ENCODE measurements at regions not wholly inside any gene's neighbourhood (a gene's known extent, or its start where the extent isn't known, plus 50 kb on each side); places are given as distances from the start of the nearest gene placed in this dataset.

DNA sequence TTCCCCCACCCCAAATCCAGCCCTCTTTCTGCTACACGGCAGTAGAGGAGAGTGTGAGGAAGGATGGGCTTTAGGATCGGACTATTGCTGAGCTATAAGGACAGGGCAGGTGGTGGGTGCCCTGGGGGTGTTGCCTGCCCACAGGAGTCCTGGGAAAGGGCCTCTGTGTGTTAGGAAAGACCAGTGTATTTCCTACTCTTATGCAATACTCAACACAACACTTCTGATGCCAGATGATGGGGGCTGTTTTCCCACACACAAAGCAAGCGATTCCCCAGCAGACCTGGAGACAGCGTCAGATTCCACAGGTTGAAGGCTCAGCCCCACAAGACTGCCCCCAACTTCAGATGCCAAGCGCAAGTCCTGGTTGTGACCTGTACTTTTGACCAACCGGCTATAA lies 91.0 kb upstream of the LCLAT1 start:
- Mint-ChIP-seq H3K27ac (no peak overlapping the region), H3K9me3 (no peaks in the 10 kb centered on the region), H3K4me1 (peaks cover 6% of the 10 kb centered on the region), H3K27me3 (ENCODE audit: insufficient read depth) (no peaks in the 10 kb centered on the region), H3K4me3 (no peak overlapping the region), H3K36me3 (ENCODE audit: low read depth) (no peaks in the 10 kb centered on the region)
- TF ChIP-seq CTCF (conservative IDR thresholded peaks at IDR 0.05): no peak
- H3K4me3 ChIP-seq (ENCODE audit: low read length): no peak overlapping the region
- no peaks in the 10 kb centered on the region for H3K4me1 ChIP-seq (ENCODE audit: control insufficient read depth, insufficient read depth, low read length)
- WGBS, 2 experiments (ENCODE audit: insufficient coverage in 1 of 2, insufficient read length in 1 of 2): 94 to 96% methylated on average over 4 to 5 of the region's 6 CpGs
- H3K9ac ChIP-seq (ENCODE audit: extremely low read depth, low read length, poor library complexity, severe bottlenecking): no peak overlapping the region
- no peaks in the 10 kb centered on the region for H3K9me3 ChIP-seq (ENCODE audit: control insufficient read depth, low read length)
- no peak for DNase-seq
- no peak overlapping the region for H3K27ac ChIP-seq (ENCODE audit: low read depth, low read length)
- no peaks in the 10 kb centered on the region for H3K36me3 ChIP-seq (ENCODE audit: control insufficient read depth, insufficient read depth, low read length)
- no peaks in the 10 kb centered on the region for H3K27me3 ChIP-seq (ENCODE audit: control insufficient read depth, insufficient read depth, low read length, poor library complexity, severe bottlenecking)

DNA sequence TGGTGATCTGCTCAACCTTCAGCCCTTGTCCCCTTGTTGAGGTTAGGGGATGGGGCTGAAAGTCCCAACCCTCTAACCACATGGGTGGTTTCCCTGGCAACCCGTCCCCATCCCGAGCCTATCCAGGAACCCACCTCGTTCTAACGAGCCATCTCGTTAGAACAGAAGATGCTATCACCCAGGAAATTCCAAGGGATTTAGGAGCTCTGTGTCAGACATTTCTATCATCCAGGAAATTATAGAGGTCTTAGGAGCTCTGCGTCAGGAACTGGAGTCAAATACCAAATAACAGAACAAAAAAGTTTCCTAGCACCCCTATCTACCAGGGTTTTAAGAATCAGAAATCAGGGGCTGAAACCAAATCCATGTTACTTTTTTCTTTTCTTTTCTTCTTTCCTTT lies 90.3 kb upstream of the LCLAT1 start:
- Histone ChIP-seq H3K9me3 (ENCODE audit: control insufficient read depth, low read length) (no peaks in the 10 kb centered on the region), H3K4me1 (ENCODE audit: control insufficient read depth, insufficient read depth, low read length) (no peaks in the 10 kb centered on the region), H3K4me3 (ENCODE audit: low read length) (no peak overlapping the region), H3K27me3 (ENCODE audit: control insufficient read depth, insufficient read depth, low read length, poor library complexity, severe bottlenecking) (no peaks in the 10 kb centered on the region), H3K36me3 (ENCODE audit: control insufficient read depth, insufficient read depth, low read length) (no peaks in the 10 kb centered on the region), H3K9ac (ENCODE audit: extremely low read depth, low read length, poor library complexity, severe bottlenecking) (no peak overlapping the region), H3K27ac (ENCODE audit: low read depth, low read length) (no peak overlapping the region)
- Mint-ChIP-seq H3K27ac (no peak overlapping the region), H3K36me3 (ENCODE audit: low read depth) (no peaks in the 10 kb centered on the region), H3K27me3 (ENCODE audit: insufficient read depth) (no peaks in the 10 kb centered on the region), H3K9me3 (no peaks in the 10 kb centered on the region), H3K4me3 (no peak overlapping the region), H3K4me1 (peaks cover under 1% of the 10 kb centered on the region)
- no peak for DNase-seq
- 92 to 93% methylated on average over 3 to 6 of the region's 6 CpGs for WGBS, 2 experiments (ENCODE audit: insufficient coverage in 1 of 2, insufficient read length in 1 of 2)
- no peak for TF ChIP-seq CTCF (conservative IDR thresholded peaks at IDR 0.05)

DNA sequence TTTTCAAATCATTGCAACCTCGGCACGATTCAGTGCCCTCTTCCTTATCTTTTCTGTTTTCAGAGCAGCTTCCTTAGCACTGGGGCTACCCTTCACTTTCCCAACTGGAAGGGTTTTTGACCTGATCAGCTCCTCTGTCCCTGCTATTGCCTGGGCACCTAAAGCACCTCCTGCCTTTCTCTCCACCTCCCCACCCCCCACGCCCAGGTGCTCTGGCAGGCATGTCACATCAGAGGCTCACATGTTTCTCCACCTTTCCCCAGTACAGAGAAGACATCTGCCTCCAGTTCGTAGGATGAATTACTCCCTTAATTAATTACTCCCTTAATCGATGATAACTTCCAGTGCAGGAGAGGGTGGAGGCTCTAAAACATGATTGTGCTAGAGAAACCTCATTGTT lies 88.7 kb upstream of the LCLAT1 start:
- H3K9me3 ChIP-seq (ENCODE audit: control insufficient read depth, low read length): no peaks in the 10 kb centered on the region
- H3K27ac Mint-ChIP-seq: no peak overlapping the region
- DNase-seq: no peak
- 89 to 91% methylated on average over 3 to 5 of the region's 5 CpGs for WGBS, 2 experiments (ENCODE audit: insufficient coverage in 1 of 2, insufficient read length in 1 of 2)
- H3K4me3 ChIP-seq (ENCODE audit: low read length): no peak overlapping the region
- H3K36me3 Mint-ChIP-seq (ENCODE audit: low read depth): no peaks in the 10 kb centered on the region
- no peak overlapping the region for H3K27ac ChIP-seq (ENCODE audit: low read depth, low read length)
- H3K36me3 ChIP-seq (ENCODE audit: control insufficient read depth, insufficient read depth, low read length): no peaks in the 10 kb centered on the region
- no peaks in the 10 kb centered on the region for H3K27me3 Mint-ChIP-seq (ENCODE audit: insufficient read depth)
- no peaks in the 10 kb centered on the region for H3K27me3 ChIP-seq (ENCODE audit: control insufficient read depth, insufficient read depth, low read length, poor library complexity, severe bottlenecking)
- no peak overlapping the region for H3K9ac ChIP-seq (ENCODE audit: extremely low read depth, low read length, poor library complexity, severe bottlenecking)
- H3K4me1 Mint-ChIP-seq: peaks cover 3% of the 10 kb centered on the region
- no peaks in the 10 kb centered on the region for H3K9me3 Mint-ChIP-seq
- TF ChIP-seq CTCF (conservative IDR thresholded peaks at IDR 0.05): no peak
- H3K4me3 Mint-ChIP-seq: no peak overlapping the region
- no peaks in the 10 kb centered on the region for H3K4me1 ChIP-seq (ENCODE audit: control insufficient read depth, insufficient read depth, low read length)

Measured in endodermal cell (in vitro differentiated cells).